ENCODE measurements at regions not wholly inside any gene's neighbourhood (a gene's known extent, or its start where the extent isn't known, plus 50 kb on each side); places are given as distances from the start of the nearest gene placed in this dataset.

GRCh38 chr12:131279281-131279921 is 325.7 kb downstream of the ADGRD1 start:
- no peak for TF ChIP-seq EZH2 (IDR thresholded peaks at IDR 0.05; ENCODE audit: borderline replicate concordance, low read depth, low read length, poor library complexity, severe bottlenecking)
- TF ChIP-seq CTCF (conservative IDR thresholded peaks at IDR 0.05; ENCODE audit: low read depth, low read length): no peak
